Osteoblast (primary cell): ENCODE measurements at regions not wholly inside any gene's neighbourhood (a gene's known extent, or its start where the extent isn't known, plus 50 kb on each side); places are given as distances from the start of the nearest gene placed in this dataset.

Source experiments
- DNase-seq: peaks from one replicate; pipeline ENCODE4 v3.0.0; 2011; ENCODE audit warnings: low spot score, mixed read lengths; ENCODE audit not compliant: insufficient read length; ENCODE audit errors: missing footprints
- H2AFZ ChIP-seq: 2 replicates; pipeline ENCODE4 v1.6.0; 2011; ENCODE audit warnings: mild to moderate bottlenecking, low read length
- H3K27ac ChIP-seq: 2 replicates; pipeline ENCODE4 v1.5.1; 2011; ENCODE audit warnings: mild to moderate bottlenecking, low read depth, low read length, moderate library complexity
- H3K27me3 ChIP-seq: 2 replicates; pipeline ENCODE4 v1.6.0; 2012; ENCODE audit warnings: mild to moderate bottlenecking, control low read depth, inconsistent platforms, low read length, moderate library complexity; ENCODE audit not compliant: insufficient read depth
- H3K36me3 ChIP-seq: 2 replicates; pipeline ENCODE4 v1.5.1; 2011; ENCODE audit warnings: mild to moderate bottlenecking, low read length, control low read depth, moderate library complexity; ENCODE audit not compliant: insufficient read depth
- H3K4me1 ChIP-seq: 2 replicates; pipeline ENCODE4 v1.5.1; 2011; ENCODE audit warnings: mild to moderate bottlenecking, low read length, control low read depth, moderate library complexity; ENCODE audit not compliant: insufficient read depth
- H3K4me2 ChIP-seq: 2 replicates; pipeline ENCODE4 v1.6.0; 2011; ENCODE audit warnings: mild to moderate bottlenecking, low read length; ENCODE audit not compliant: insufficient read depth
- H3K4me3 ChIP-seq: fragments of 200-600 bp; sonication (generic); 3 replicates; pipeline ENCODE4 v1.5.1; 2012; ENCODE audit warnings: mild to moderate bottlenecking, low read length, inconsistent platforms; ENCODE audit not compliant: insufficient read depth
- H3K79me2 ChIP-seq: 2 replicates; pipeline ENCODE4 v1.6.0; 2012; ENCODE audit warnings: mild to moderate bottlenecking, low read length, control low read depth, inconsistent platforms; ENCODE audit not compliant: insufficient read depth
- H3K9me3 ChIP-seq: 2 replicates; pipeline ENCODE4 v1.5.1; 2011; ENCODE audit warnings: low read depth, low read length, control low read depth
- H4K20me1 ChIP-seq: 2 replicates; pipeline ENCODE4 v1.6.0; 2012; ENCODE audit warnings: mild to moderate bottlenecking, low read length, control low read depth; ENCODE audit not compliant: insufficient read depth
- CTCF ChIP-seq: IDR thresholded peaks from 2 replicates; pipeline ENCODE4 v1.5.1; 2011; ENCODE audit warnings: mild to moderate bottlenecking, low read depth, low read length, moderate library complexity; ENCODE audit errors: extremely low read depth

GRCh38 chr4:163857903-163858302 is 363.4 kb downstream of the TMA16 start:
- no peaks in the 10 kb centered on the region for H4K20me1 ChIP-seq
- H3K36me3 ChIP-seq = no peaks in the 10 kb centered on the region
- H3K27ac ChIP-seq = no peak overlapping the region
- H3K9me3 ChIP-seq = no peaks in the 10 kb centered on the region
- H2AFZ ChIP-seq = no peak overlapping the region
- DNase-seq = no peak
- no peak overlapping the region for H3K4me2 ChIP-seq
- no peaks in the 10 kb centered on the region for H3K79me2 ChIP-seq
- TF ChIP-seq CTCF = no peak
- H3K4me3 ChIP-seq = no peak overlapping the region
- no peaks in the 10 kb centered on the region for H3K27me3 ChIP-seq
- H3K4me1 ChIP-seq = no peaks in the 10 kb centered on the region

GRCh38 chr4:163858515-163858914 is 364.0 kb downstream of the TMA16 start:
- Histone ChIP-seq H3K4me3 (no peak overlapping the region), H3K36me3 (no peaks in the 10 kb centered on the region), H4K20me1 (no peaks in the 10 kb centered on the region), H3K9me3 (peaks cover 2% of the 10 kb centered on the region), H3K27me3 (no peaks in the 10 kb centered on the region), H2AFZ (no peak overlapping the region), H3K79me2 (no peaks in the 10 kb centered on the region), H3K4me2 (no peak overlapping the region), H3K27ac (no peak overlapping the region), H3K4me1 (no peaks in the 10 kb centered on the region)
- TF ChIP-seq CTCF = no peak
- DNase-seq = no peak

- no peak overlapping the region for H3K4me2 ChIP-seq
- no peak overlapping the region for H2AFZ ChIP-seq
- H3K9me3 ChIP-seq = peaks cover 2% of the 10 kb centered on the region
- no peaks in the 10 kb centered on the region for H3K4me1 ChIP-seq
- DNase-seq = no peak
- H3K79me2 ChIP-seq = no peaks in the 10 kb centered on the region
- no peak overlapping the region for H3K27ac ChIP-seq
- TF ChIP-seq CTCF = no peak
- no peaks in the 10 kb centered on the region for H3K36me3 ChIP-seq
- no peak overlapping the region for H3K4me3 ChIP-seq
- no peaks in the 10 kb centered on the region for H4K20me1 ChIP-seq
- H3K27me3 ChIP-seq = no peaks in the 10 kb centered on the region
Measured at GRCh38 chr4:163863082-163863481, 368.6 kb downstream of the TMA16 start.

GRCh38 chr4:163865010-163865409 is 370.5 kb downstream of the TMA16 start:
- no peak overlapping the region for H3K4me3 ChIP-seq
- H3K27ac ChIP-seq = no peak overlapping the region
- no peaks in the 10 kb centered on the region for H3K79me2 ChIP-seq
- no peaks in the 10 kb centered on the region for H3K36me3 ChIP-seq
- H3K4me2 ChIP-seq = no peak overlapping the region
- DNase-seq = no peak
- no peaks in the 10 kb centered on the region for H4K20me1 ChIP-seq
- TF ChIP-seq CTCF = no peak
- H3K4me1 ChIP-seq = no peaks in the 10 kb centered on the region
- H3K27me3 ChIP-seq = no peaks in the 10 kb centered on the region
- no peak overlapping the region for H2AFZ ChIP-seq
- peaks cover 2% of the 10 kb centered on the region for H3K9me3 ChIP-seq
